ENCODE measurements at regions not wholly inside any gene's neighbourhood (a gene's known extent, or its start where the extent isn't known, plus 50 kb on each side); places are given as distances from the start of the nearest gene placed in this dataset.

- no peak for DNase-seq (ENCODE audit: low read depth in 2 of 2)
These were observed 182.0 kb downstream of the GPX5 start for GRCh38 chr6:28707387-28708282.

- DNase-seq (ENCODE audit: low read depth in 2 of 2): no peak
These were observed 184.0 kb downstream of the GPX5 start for GRCh38 chr6:28709478-28710349.

- no peak for DNase-seq (ENCODE audit: low read depth in 2 of 2)
These were observed 184.9 kb downstream of the GPX5 start for GRCh38 chr6:28710466-28711191.

GRCh38 chr6:28711325-28711724 is 185.6 kb downstream of the GPX5 start:
- no peak for DNase-seq (ENCODE audit: low read depth in 2 of 2)

- no peak for DNase-seq (ENCODE audit: low read depth in 2 of 2)
These were observed 186.2 kb downstream of the GPX5 start for GRCh38 chr6:28711788-28712341.

DNA sequence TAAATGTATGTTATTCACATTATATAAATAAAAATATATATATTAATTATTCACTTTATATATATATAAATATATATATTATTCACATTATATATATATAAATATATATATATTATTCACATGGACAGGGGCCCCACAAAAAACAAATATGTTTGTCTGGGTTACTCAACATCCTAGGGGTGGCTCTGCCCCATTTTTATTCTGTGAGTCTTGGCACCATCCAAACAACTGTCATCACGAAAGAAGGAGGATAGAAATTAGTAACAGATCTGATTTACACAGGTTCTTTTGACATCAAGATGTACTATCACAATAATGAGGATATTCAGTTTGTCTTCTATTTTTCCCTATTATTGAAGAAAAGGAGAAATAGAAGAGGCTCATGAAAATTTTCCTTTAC is 187.3 kb downstream of the GPX5 start:
- DNase-seq (ENCODE audit: low read depth in 2 of 2): no peak

- DNase-seq (ENCODE audit: low read depth in 2 of 2): no peak
These were observed 193.7 kb downstream of the GPX5 start for GRCh38 chr6:28719275-28719940.

DNA sequence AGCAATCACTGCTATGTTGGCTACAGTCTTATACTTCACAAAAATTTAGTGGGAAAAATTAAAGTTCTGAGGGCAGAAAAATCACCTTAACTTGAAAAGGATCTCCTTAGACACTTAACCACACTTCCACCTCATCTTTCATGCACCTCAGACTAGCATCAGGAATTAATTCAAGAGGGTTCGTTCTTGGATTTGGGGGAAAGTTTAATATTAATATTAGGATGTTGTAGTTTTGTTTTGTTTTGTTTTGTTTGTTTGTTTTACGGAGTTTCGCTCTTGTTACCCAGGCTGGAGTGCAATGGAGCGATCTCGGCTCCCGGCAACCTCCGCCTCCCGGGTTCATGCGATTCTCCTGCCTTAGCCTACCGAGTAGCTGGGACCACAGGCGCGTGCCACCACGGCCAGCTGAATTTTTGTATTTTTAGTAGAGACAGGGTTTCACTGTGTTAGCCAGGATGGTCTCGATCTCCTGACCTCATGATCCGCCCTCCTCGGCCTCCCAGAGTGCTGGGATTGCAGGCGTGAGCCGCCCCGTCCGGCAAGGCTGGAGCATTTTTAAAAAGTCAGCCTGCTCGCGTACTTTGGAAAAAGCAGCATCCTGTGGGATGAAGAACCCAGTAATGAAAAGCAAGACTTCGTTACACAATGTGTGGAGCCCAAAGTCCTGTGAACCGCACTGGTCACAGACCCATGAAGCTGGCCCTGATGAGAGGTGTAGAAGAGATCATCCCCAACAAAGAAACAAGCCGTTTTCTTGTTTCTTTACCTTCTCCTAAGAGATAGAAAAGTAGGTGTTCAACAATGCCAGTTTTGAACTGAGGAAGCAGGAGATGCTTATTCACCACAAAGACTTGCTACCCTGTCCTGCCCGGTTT is 194.9 kb downstream of the GPX5 start:
- DNase-seq (ENCODE audit: low read depth in 2 of 2): no peak

- DNase-seq (ENCODE audit: low read depth in 2 of 2): no peak
These were observed 195.7 kb downstream of the GPX5 start for GRCh38 chr6:28721372-28721771.

DNA sequence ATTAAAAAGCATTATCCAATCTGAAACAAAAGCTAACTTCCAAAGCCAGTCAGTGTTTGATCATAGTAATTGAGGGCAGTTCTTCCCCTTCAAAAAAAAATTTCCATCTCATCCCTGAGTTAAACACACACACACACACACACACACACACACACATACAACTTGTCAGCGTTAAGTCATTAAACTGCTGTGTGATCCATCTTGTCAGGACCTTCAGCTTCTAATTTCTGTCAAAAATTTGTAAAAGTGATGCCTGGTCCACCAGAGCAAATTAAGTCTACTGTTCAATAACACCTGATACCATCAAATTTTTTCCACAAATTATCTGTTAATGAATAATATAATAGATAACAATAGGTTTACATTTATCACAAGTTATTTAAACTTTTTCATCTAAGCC is 198.7 kb downstream of the GPX5 start:
- no peak for DNase-seq (ENCODE audit: low read depth in 2 of 2)

GRCh38 chr6:28725274-28725809 is 198.4 kb downstream of the TRIM27 start:
- DNase-seq (ENCODE audit: low read depth in 2 of 2): no peak

DNA sequence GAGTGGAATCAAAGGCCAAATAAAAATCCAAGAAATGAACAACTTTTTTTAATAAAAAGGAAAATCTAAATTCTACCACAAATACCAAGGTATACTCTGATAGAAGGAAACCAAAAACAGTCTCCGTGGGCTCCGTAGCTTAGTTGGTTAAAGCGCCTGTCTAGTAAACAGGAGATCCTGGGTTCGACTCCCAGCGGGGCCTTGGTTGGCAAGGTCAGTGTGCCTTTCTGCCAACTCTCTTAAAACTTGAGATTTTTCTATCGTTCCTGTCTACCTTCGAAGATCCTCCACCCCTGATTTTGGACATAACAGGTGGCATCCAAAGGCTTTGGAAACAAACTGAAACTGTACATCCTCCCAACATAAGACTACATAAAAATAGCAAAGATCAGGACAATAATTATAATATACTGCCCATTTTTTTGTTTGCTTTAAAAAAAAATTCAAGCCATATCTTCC is 197.9 kb downstream of the TRIM27 start:
- no peak for DNase-seq (ENCODE audit: low read depth in 2 of 2)

DNA sequence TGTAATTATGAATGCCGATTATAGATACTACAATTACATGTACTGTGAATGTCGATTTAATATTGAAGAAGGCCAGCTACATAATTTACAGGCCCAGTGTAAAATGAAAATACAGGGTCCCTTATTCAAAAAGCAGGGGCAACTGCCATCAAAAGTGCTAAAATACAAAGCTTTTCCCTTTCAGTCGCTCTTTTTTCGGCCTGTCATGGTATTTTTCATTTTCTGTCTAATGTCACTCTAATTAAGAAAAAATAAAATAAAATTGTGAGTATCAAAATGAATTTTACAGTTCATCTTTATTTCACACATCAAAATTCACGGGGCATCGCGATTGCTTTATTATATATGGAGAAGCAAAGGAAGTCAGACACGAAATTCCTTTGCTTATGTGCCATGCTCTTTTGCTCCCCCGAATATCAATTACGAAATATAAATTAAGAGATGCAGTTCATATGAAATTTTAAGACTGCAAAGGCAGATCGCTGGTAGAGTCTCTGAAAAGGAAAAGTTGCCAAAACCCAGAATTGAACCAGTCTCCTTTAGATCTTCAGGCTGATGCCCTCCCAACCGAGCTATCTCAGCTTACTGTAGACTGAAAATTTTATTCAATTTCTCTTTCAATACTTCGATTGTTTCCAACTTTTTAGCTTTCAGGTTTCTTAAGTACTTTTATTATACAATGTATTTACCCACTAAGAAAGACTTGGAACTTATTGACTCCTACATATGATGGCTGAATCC is 197.0 kb downstream of the TRIM27 start:
- DNase-seq (ENCODE audit: low read depth in 2 of 2): no peak

DNA sequence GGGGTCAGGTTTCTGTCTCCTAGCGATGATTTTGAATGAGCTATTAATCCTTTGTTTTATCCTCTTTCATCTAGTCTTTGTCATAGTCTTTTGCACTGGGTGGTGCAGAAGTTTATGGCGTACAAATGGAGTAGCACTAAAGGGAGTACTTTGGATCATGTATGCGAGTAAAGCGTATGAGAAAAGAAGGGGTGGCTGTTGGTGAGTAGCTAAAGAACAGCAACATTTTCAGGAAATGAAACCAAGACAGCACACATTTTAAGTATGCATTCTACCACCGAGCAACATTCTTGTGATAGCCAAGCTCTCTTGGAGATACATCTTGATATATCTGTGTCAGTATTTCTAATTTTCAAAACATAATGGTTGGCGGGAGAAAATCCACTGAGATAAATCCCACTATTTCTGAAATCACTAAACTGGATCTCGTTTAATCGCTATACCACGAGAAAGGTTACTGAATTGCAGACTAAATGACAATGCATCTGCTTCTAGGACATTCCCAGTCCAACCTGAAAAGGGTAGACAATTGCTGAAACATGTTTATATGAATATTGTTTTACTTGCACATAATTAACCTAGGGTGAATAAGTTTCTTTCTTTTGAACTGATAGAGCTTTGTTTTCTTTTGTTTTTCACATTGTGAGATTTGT is 196.1 kb downstream of the TRIM27 start:
- no peak for DNase-seq (ENCODE audit: low read depth in 2 of 2)

- DNase-seq (ENCODE audit: low read depth in 2 of 2): no peak
These were observed 194.0 kb downstream of the TRIM27 start for GRCh38 chr6:28729501-28730402.

GRCh38 chr6:28732052-28732451 is 191.7 kb downstream of the TRIM27 start:
- no peak for DNase-seq (ENCODE audit: low read depth in 2 of 2)

- DNase-seq (ENCODE audit: low read depth in 2 of 2): no peak
These were observed 189.3 kb downstream of the TRIM27 start for GRCh38 chr6:28734443-28734959.
